SK-N-SH (cell line): ENCODE measurements at regions not wholly inside any gene's neighbourhood (a gene's known extent, or its start where the extent isn't known, plus 50 kb on each side); places are given as distances from the start of the nearest gene placed in this dataset.

Experiments used
- CTCF ChIA-PET: fragments of 300-600, 350-600 bp; formaldehyde crosslinking; extraction: SDS; loops from one replicate; lab custom pipeline; 2021; lab: Yijun Ruan, JAX
- POLR2A ChIA-PET: fragments of 350-600 bp; sonication (Branson Sonifier 250); formaldehyde crosslinking; extraction: SDS; loops from one replicate; lab custom pipeline; 2020; ENCODE audit warnings: antibody characterized with exemption, inconsistent platforms; lab: Yijun Ruan, JAX
- DNase-seq: peaks from one replicate; pipeline ENCODE4 v3.0.0; 2012
- H2AFZ ChIP-seq: fragments of 200-600 bp; sonication (generic); 2 replicates; pipeline ENCODE4 v1.8.1; 2016; ENCODE audit warnings: antibody characterized with exemption, mild to moderate bottlenecking, low read depth
- H3F3A ChIP-seq: fragments of 200-600 bp; sonication (generic); replicated peaks from 2 replicates; pipeline ENCODE3; 2016; ENCODE audit warnings: antibody characterized with exemption, mild to moderate bottlenecking; ENCODE audit not compliant: insufficient read depth
- H3K27ac ChIP-seq, 2 experiments: fragments of 200-500 bp in 1 of 2; fragments of 200-600 bp in 1 of 2; sonication (Bioruptor generic) in 1 of 2; sonication (generic), shearing (Covaris generic) in 1 of 2; 2 replicates each; pipeline versions ENCODE4 v1.5.1 to v1.6.1; 2014 to 2016; ENCODE audit warnings: low read depth in 2 of 2, inconsistent platforms in 1 of 2, low read length in 1 of 2, mild to moderate bottlenecking in 1 of 2, mixed read lengths in 1 of 2
- H3K27me3 ChIP-seq: fragments of 200-600 bp; sonication (generic), shearing (Covaris generic); 2 replicates; pipeline ENCODE4 v1.6.1; 2016; ENCODE audit warnings: mixed run types; ENCODE audit not compliant: insufficient read depth
- H3K36me3 ChIP-seq, 2 experiments: fragments of 200-500 bp in 1 of 2; fragments of 200-600 bp in 1 of 2; sonication (Bioruptor generic) in 1 of 2; sonication (generic) in 1 of 2; replicated peaks in 1 of 2; 2 replicates each; pipeline versions ENCODE3 to v1.5.1; 2014 to 2016; ENCODE audit warnings: low read length in 1 of 2, mild to moderate bottlenecking in 1 of 2; ENCODE audit not compliant: insufficient read depth in 2 of 2, control insufficient read depth in 1 of 2
- H3K4me1 ChIP-seq, 2 experiments: fragments of 200-500 bp in 1 of 2; fragments of 200-600 bp in 1 of 2; sonication (Bioruptor generic) in 1 of 2; sonication (generic), shearing (Covaris generic) in 1 of 2; 2 replicates each; pipeline versions ENCODE4 v1.5.1 to v1.6.1; 2014 to 2016; ENCODE audit warnings: low read depth in 1 of 2, low read length in 1 of 2, mixed run types in 1 of 2; ENCODE audit not compliant: insufficient read depth in 2 of 2, control insufficient read depth in 1 of 2
- H3K4me2 ChIP-seq: fragments of 200-600 bp; sonication (generic), shearing (Covaris generic); 2 replicates; pipeline ENCODE4 v1.6.1; 2017; ENCODE audit warnings: mixed run types
- H3K4me3 ChIP-seq, 2 experiments: fragments of 200-500 bp in 1 of 2; fragments of 200-600 bp in 1 of 2; sonication (Bioruptor generic) in 1 of 2; sonication (generic), shearing (Covaris generic) in 1 of 2; 2 replicates each; pipeline versions ENCODE4 v1.5.1 to v1.8.1; 2014 to 2016; ENCODE audit warnings: low read depth in 2 of 2, inconsistent platforms in 1 of 2, low read length in 1 of 2, mild to moderate bottlenecking in 1 of 2, mixed read lengths in 1 of 2, moderate library complexity in 1 of 2
- H3K79me2 ChIP-seq: fragments of 200-600 bp; sonication (generic); 2 replicates; pipeline ENCODE4 v1.8.1; 2017; ENCODE audit warnings: mild to moderate bottlenecking; ENCODE audit not compliant: insufficient read depth
- H3K9ac ChIP-seq: fragments of 200-600 bp; sonication (generic); 2 replicates; pipeline ENCODE4 v1.6.1; 2017; ENCODE audit warnings: mixed run types
- H3K9me2 ChIP-seq: fragments of 200-600 bp; sonication (generic); 2 replicates; pipeline ENCODE4 v1.6.1; 2017; ENCODE audit warnings: mixed run types
- H3K9me3 ChIP-seq: fragments of 200-600 bp; sonication (generic); 2 replicates; pipeline ENCODE4 v1.6.1; 2017; ENCODE audit warnings: mixed run types, mild to moderate bottlenecking, moderate library complexity
- H4K20me1 ChIP-seq: fragments of 200-600 bp; sonication (generic); 2 replicates; pipeline ENCODE4 v1.6.1; 2017; ENCODE audit warnings: mild to moderate bottlenecking, mixed run types; ENCODE audit not compliant: insufficient read depth
- CHD2 ChIP-seq: fragments of 150-350 bp; IDR thresholded peaks from 2 replicates; pipeline ENCODE4 v1.6.1; 2018; ENCODE audit warnings: low read length; ENCODE audit not compliant: partially characterized antibody
- ELF1 ChIP-seq: IDR thresholded peaks from 2 replicates; pipeline ENCODE4 v1.4.0; 2012
- EP300 ChIP-seq, 2 experiments: IDR thresholded peaks; 2 replicates each; pipeline versions ENCODE4 v1.4.0 to v1.6.1; 2012; ENCODE audit warnings: borderline replicate concordance in 1 of 2, low read depth in 1 of 2, low read length in 1 of 2
- FOSL2 ChIP-seq: IDR thresholded peaks from 2 replicates; pipeline ENCODE4 v1.4.0; 2012; ENCODE audit warnings: low read depth, mild to moderate bottlenecking, moderate library complexity, borderline replicate concordance
- FOXM1 ChIP-seq: IDR thresholded peaks from 2 replicates; pipeline ENCODE4 v1.4.0; 2012; ENCODE audit warnings: low read depth, mild to moderate bottlenecking
- GABPA ChIP-seq: IDR thresholded peaks from 2 replicates; pipeline ENCODE4 v1.4.0; 2012; ENCODE audit warnings: low read depth, mild to moderate bottlenecking
- GATA2 ChIP-seq: sonication (generic); formaldehyde crosslinking; IDR thresholded peaks from 2 replicates; pipeline ENCODE4 v1.5.0; 2020; ENCODE audit warnings: mild to moderate bottlenecking, missing genetic modification reagents
- MEF2A ChIP-seq: IDR thresholded peaks from 2 replicates; pipeline ENCODE4 v1.4.0; 2012; ENCODE audit warnings: low read depth, borderline replicate concordance
- MXI1 ChIP-seq: IDR thresholded peaks from 2 replicates; pipeline ENCODE4 v1.6.1; 2012; ENCODE audit warnings: mild to moderate bottlenecking, low read depth, low read length, improper control_type of control experiment
- NFIC ChIP-seq: IDR thresholded peaks from 2 replicates; pipeline ENCODE4 v1.4.0; 2012; ENCODE audit warnings: borderline replicate concordance
- NRF1 ChIP-seq: IDR thresholded peaks from 2 replicates; pipeline ENCODE4 v1.6.1; 2012; ENCODE audit warnings: low read depth, mild to moderate bottlenecking, low read length
- POLR2AphosphoS5 ChIP-seq: IDR thresholded peaks from 2 replicates; pipeline ENCODE4 v1.6.1; 2012; ENCODE audit warnings: low read depth, low read length
- SIN3A ChIP-seq: IDR thresholded peaks from 2 replicates; pipeline ENCODE4 v1.6.1; 2012; ENCODE audit warnings: low read depth, mild to moderate bottlenecking, low read length, moderate library complexity, borderline replicate concordance
- SMC3 ChIP-seq: IDR thresholded peaks from 2 replicates; pipeline ENCODE4 v1.6.1; 2012; ENCODE audit warnings: low read depth, low read length, improper control_type of control experiment
- TCF12 ChIP-seq: IDR thresholded peaks from 2 replicates; pipeline ENCODE4 v1.4.0; 2012
- WGBS: methylation state at CpG from one replicate; pipeline ENCODE4 v1.1.6; 2017; ENCODE audit warnings: low lambda C conversion rate; 5-methylcytosine and 5-hydroxymethylcytosine counted together
- TF ChIP-seq, protein P1 (sequence below): IDR thresholded peaks from 2 replicates; pipeline ENCODE4; 2012
- TF ChIP-seq, protein P2 (sequence below): IDR thresholded peaks from 2 replicates; pipeline ENCODE4 v1.4.0; 2012; ENCODE audit warnings: low read depth, borderline replicate concordance
- TF ChIP-seq, protein P3 (sequence below): IDR thresholded peaks from 2 replicates; pipeline ENCODE4 v1.6.1; 2012; ENCODE audit warnings: mild to moderate bottlenecking, low read depth, low read length, moderate library complexity
- TF ChIP-seq, protein P4 (sequence below): IDR thresholded peaks from 2 replicates; pipeline ENCODE4 v1.4.0; 2012; ENCODE audit warnings: low read depth, borderline replicate concordance
- TF ChIP-seq, protein P5 (sequence below): IDR thresholded peaks from 2 replicates; pipeline ENCODE4 v1.4.0; 2012; ENCODE audit warnings: low read depth

DNA sequence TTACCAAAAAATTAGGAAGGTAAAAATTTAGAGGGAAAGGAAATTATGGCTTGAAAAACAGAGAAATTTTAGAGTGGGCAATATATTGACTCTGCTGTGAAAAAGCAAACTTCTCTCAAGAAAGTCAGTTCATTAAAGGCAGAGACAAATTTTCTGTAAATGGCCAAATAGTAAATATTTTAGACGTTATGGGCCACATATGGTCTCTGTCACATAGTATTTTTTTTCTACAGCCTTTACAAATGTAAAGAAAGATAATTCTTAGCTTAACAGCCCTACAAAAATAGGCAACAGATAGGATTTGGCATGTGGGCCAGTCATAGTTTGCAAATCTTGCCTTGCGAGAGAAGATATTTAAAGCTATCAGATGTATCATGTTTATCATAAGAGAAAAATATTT, 1750.4 kb downstream of the SUCLG1 start (continued):
- TF ChIP-seq, protein P1, sequence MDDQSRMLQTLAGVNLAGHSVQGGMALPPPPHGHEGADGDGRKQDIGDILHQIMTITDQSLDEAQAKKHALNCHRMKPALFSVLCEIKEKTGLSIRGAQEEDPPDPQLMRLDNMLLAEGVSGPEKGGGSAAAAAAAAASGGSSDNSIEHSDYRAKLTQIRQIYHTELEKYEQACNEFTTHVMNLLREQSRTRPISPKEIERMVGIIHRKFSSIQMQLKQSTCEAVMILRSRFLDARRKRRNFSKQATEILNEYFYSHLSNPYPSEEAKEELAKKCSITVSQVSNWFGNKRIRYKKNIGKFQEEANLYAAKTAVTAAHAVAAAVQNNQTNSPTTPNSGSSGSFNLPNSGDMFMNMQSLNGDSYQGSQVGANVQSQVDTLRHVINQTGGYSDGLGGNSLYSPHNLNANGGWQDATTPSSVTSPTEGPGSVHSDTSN = no peak
- TF ChIP-seq SMC3 = no peak

DNA sequence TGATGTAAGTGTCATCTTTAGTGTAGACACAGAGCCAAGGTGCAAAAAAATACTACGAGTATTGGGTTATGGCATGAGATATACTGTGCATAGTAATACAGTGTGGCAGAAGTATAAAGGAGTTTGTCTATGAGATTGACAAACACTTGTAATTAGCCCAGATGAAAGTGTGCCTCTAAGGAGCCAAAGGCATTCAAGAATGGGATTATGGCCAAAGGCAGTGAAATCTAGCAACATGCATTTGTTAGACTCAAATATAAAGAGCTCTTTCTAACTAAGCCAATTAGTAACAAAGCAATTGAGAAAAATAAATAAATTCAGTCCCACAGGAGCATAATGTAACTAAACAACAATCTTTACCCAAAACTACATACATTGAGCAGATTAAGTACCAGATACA, 1761.8 kb downstream of the SUCLG1 start:
- H3K4me3 ChIP-seq = no peak overlapping the region
- no peaks in the 10 kb centered on the region for H3K27me3 ChIP-seq
- no peaks in the 10 kb centered on the region for H4K20me1 ChIP-seq
- no peaks in the 10 kb centered on the region for H3K9me3 ChIP-seq
- WGBS = 0% methylated on average over 1 of the region's 1 CpG
- TF ChIP-seq CHD2 (no peak), NRF1 (no peak), SIN3A (no peak), MEF2A (no peak), FOSL2 (no peak), FOXM1 (no peak), TCF12 (no peak), ELF1 (no peak), EP300 (IDR thresholded peaks at IDR 0.05; ENCODE audit: borderline replicate concordance in 1 of 2, low read depth in 1 of 2, low read length in 1 of 2) (no peak), NFIC (no peak), GABPA (no peak), GATA2 (CRISPR knock-in tag) (no peak), MXI1 (no peak), POLR2AphosphoS5 (no peak)
- TF ChIP-seq, protein P1 = no peak
- TF ChIP-seq, protein P2, sequence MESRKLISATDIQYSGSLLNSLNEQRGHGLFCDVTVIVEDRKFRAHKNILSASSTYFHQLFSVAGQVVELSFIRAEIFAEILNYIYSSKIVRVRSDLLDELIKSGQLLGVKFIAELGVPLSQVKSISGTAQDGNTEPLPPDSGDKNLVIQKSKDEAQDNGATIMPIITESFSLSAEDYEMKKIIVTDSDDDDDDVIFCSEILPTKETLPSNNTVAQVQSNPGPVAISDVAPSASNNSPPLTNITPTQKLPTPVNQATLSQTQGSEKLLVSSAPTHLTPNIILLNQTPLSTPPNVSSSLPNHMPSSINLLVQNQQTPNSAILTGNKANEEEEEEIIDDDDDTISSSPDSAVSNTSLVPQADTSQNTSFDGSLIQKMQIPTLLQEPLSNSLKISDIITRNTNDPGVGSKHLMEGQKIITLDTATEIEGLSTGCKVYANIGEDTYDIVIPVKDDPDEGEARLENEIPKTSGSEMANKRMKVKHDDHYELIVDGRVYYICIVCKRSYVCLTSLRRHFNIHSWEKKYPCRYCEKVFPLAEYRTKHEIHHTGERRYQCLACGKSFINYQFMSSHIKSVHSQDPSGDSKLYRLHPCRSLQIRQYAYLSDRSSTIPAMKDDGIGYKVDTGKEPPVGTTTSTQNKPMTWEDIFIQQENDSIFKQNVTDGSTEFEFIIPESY = no peak
- TF ChIP-seq, protein P3, sequence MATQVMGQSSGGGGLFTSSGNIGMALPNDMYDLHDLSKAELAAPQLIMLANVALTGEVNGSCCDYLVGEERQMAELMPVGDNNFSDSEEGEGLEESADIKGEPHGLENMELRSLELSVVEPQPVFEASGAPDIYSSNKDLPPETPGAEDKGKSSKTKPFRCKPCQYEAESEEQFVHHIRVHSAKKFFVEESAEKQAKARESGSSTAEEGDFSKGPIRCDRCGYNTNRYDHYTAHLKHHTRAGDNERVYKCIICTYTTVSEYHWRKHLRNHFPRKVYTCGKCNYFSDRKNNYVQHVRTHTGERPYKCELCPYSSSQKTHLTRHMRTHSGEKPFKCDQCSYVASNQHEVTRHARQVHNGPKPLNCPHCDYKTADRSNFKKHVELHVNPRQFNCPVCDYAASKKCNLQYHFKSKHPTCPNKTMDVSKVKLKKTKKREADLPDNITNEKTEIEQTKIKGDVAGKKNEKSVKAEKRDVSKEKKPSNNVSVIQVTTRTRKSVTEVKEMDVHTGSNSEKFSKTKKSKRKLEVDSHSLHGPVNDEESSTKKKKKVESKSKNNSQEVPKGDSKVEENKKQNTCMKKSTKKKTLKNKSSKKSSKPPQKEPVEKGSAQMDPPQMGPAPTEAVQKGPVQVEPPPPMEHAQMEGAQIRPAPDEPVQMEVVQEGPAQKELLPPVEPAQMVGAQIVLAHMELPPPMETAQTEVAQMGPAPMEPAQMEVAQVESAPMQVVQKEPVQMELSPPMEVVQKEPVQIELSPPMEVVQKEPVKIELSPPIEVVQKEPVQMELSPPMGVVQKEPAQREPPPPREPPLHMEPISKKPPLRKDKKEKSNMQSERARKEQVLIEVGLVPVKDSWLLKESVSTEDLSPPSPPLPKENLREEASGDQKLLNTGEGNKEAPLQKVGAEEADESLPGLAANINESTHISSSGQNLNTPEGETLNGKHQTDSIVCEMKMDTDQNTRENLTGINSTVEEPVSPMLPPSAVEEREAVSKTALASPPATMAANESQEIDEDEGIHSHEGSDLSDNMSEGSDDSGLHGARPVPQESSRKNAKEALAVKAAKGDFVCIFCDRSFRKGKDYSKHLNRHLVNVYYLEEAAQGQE = no peak
- TF ChIP-seq, protein P4, sequence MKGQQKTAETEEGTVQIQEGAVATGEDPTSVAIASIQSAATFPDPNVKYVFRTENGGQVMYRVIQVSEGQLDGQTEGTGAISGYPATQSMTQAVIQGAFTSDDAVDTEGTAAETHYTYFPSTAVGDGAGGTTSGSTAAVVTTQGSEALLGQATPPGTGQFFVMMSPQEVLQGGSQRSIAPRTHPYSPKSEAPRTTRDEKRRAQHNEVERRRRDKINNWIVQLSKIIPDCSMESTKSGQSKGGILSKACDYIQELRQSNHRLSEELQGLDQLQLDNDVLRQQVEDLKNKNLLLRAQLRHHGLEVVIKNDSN = no peak
- TF ChIP-seq, protein P5, sequence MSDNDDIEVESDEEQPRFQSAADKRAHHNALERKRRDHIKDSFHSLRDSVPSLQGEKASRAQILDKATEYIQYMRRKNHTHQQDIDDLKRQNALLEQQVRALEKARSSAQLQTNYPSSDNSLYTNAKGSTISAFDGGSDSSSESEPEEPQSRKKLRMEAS = no peak
- no peaks in the 10 kb centered on the region; the same call in 1 of the 2 replicates for H3K9me2 ChIP-seq
- H3K36me3 ChIP-seq = no peaks in the 10 kb centered on the region
- H3K4me2 ChIP-seq = no peak overlapping the region
- CTCF ChIA-PET = no interaction called here
- POLR2A ChIA-PET = no interaction called here
- no peak overlapping the region for H3K9ac ChIP-seq
- no peak overlapping the region for H3K27ac ChIP-seq
- H2AFZ ChIP-seq = no peak overlapping the region
- H3K4me1 ChIP-seq = no peaks in the 10 kb centered on the region
- no peak for DNase-seq
- no peaks in the 10 kb centered on the region for H3K79me2 ChIP-seq
- H3F3A ChIP-seq = no peaks in the 10 kb centered on the region
